ENCODE measurements at regions not wholly inside any gene's neighbourhood (a gene's known extent, or its start where the extent isn't known, plus 50 kb on each side); places are given as distances from the start of the nearest gene placed in this dataset.

GRCh38 chr11:15493066-15493465 is 378.3 kb downstream of the INSC start:
- no peaks in the 10 kb centered on the region for H3K9me3 ChIP-seq (ENCODE audit: control insufficient read depth, low read length)
- no peak overlapping the region for H3K4me3 ChIP-seq (ENCODE audit: low read depth, low read length)
- no peaks in the 10 kb centered on the region for H3K36me3 ChIP-seq (ENCODE audit: control insufficient read depth, insufficient read depth, low read length)
- no peaks in the 10 kb centered on the region for H3K4me1 ChIP-seq
- no peak overlapping the region for H3K27ac ChIP-seq
- H3K9ac ChIP-seq, result no peak overlapping the region
- no peaks in the 10 kb centered on the region for H3K27me3 ChIP-seq (ENCODE audit: control insufficient read depth, insufficient read depth, low read length)
- no peak overlapping the region for H2AFZ ChIP-seq
- H3K4me2 ChIP-seq (ENCODE audit: low read length), result no peak overlapping the region
- no peak for TF ChIP-seq CTCF (IDR thresholded peaks at IDR 0.05)
- no peaks in the 10 kb centered on the region for H3K79me2 ChIP-seq

- H3K4me3 ChIP-seq (ENCODE audit: low read depth, low read length), result no peak overlapping the region
- H3K9ac ChIP-seq, result no peak overlapping the region
- no peaks in the 10 kb centered on the region for H3K27me3 ChIP-seq (ENCODE audit: control insufficient read depth, insufficient read depth, low read length)
- no peaks in the 10 kb centered on the region for H3K36me3 ChIP-seq (ENCODE audit: control insufficient read depth, insufficient read depth, low read length)
- no peak for TF ChIP-seq CTCF (IDR thresholded peaks at IDR 0.05)
- H3K4me2 ChIP-seq (ENCODE audit: low read length), result no peak overlapping the region
- no peak overlapping the region for H3K27ac ChIP-seq
- no peaks in the 10 kb centered on the region for H3K79me2 ChIP-seq
- H3K9me3 ChIP-seq (ENCODE audit: control insufficient read depth, low read length), result no peaks in the 10 kb centered on the region
- no peak overlapping the region for H2AFZ ChIP-seq
- no peaks in the 10 kb centered on the region for H3K4me1 ChIP-seq
These were observed 379.3 kb downstream of the INSC start for GRCh38 chr11:15493921-15494620.

GRCh38 chr11:15494740-15495139 is 380.0 kb downstream of the INSC start:
- Histone ChIP-seq H3K4me3 (ENCODE audit: low read depth, low read length) (no peak overlapping the region), H3K9ac (no peak overlapping the region), H3K36me3 (ENCODE audit: control insufficient read depth, insufficient read depth, low read length) (no peaks in the 10 kb centered on the region), H3K27ac (no peak overlapping the region), H3K9me3 (ENCODE audit: control insufficient read depth, low read length) (no peaks in the 10 kb centered on the region), H3K4me2 (ENCODE audit: low read length) (no peak overlapping the region), H3K79me2 (no peaks in the 10 kb centered on the region), H2AFZ (no peak overlapping the region), H3K27me3 (ENCODE audit: control insufficient read depth, insufficient read depth, low read length) (no peaks in the 10 kb centered on the region), H3K4me1 (no peaks in the 10 kb centered on the region)
- no peak for TF ChIP-seq CTCF (IDR thresholded peaks at IDR 0.05)

GRCh38 chr11:15495462-15495861 is 380.7 kb downstream of the INSC start:
- no peaks in the 10 kb centered on the region for H3K36me3 ChIP-seq (ENCODE audit: control insufficient read depth, insufficient read depth, low read length)
- no peak overlapping the region for H3K4me3 ChIP-seq (ENCODE audit: low read depth, low read length)
- H3K9ac ChIP-seq, result no peak overlapping the region
- no peak overlapping the region for H2AFZ ChIP-seq
- no peaks in the 10 kb centered on the region for H3K4me1 ChIP-seq
- no peak for TF ChIP-seq CTCF (IDR thresholded peaks at IDR 0.05)
- no peaks in the 10 kb centered on the region for H3K27me3 ChIP-seq (ENCODE audit: control insufficient read depth, insufficient read depth, low read length)
- H3K79me2 ChIP-seq, result no peaks in the 10 kb centered on the region
- no peak overlapping the region for H3K27ac ChIP-seq
- no peak overlapping the region for H3K4me2 ChIP-seq (ENCODE audit: low read length)
- no peaks in the 10 kb centered on the region for H3K9me3 ChIP-seq (ENCODE audit: control insufficient read depth, low read length)

- Histone ChIP-seq H3K27ac (no peak overlapping the region), H2AFZ (no peak overlapping the region), H3K27me3 (ENCODE audit: control insufficient read depth, insufficient read depth, low read length) (no peaks in the 10 kb centered on the region), H3K79me2 (no peaks in the 10 kb centered on the region), H3K4me1 (no peaks in the 10 kb centered on the region), H3K9ac (no peak overlapping the region), H3K4me3 (ENCODE audit: low read depth, low read length) (no peak overlapping the region), H3K9me3 (ENCODE audit: control insufficient read depth, low read length) (no peaks in the 10 kb centered on the region), H3K36me3 (ENCODE audit: control insufficient read depth, insufficient read depth, low read length) (no peaks in the 10 kb centered on the region), H3K4me2 (ENCODE audit: low read length) (no peak overlapping the region)
- TF ChIP-seq CTCF (IDR thresholded peaks at IDR 0.05), result no peak
These were observed 382.6 kb downstream of the INSC start for GRCh38 chr11:15497366-15497765.
